T47D (cell line): ENCODE measurements at regions not wholly inside any gene's neighbourhood (a gene's known extent, or its start where the extent isn't known, plus 50 kb on each side); places are given as distances from the start of the nearest gene placed in this dataset.
A peak's percentile ranks its signal among the peaks of the same experiment; 100 is the strongest.

Experiments
- DNase-seq, 2 experiments: peaks; one replicate each; pipeline versions ENCODE4 v3.0.0 to v3.0.0-alpha.2; 2011 to 2012; ENCODE audit warnings: low read depth in 1 of 2, low spot score in 1 of 2
- JUND ChIP-seq: IDR thresholded peaks from 2 replicates; pipeline ENCODE4 v1.6.1; 2012; ENCODE audit warnings: low read depth
- in situ Hi-C: cut with HindIII; loops from 2 replicates; pipeline ENCODE4 v1.10.0; 2016; ENCODE audit warnings: low sequenced_read_pairs, low pct_unique_long_range_greater_than_20kb

- in situ Hi-C loops: no loop called here
- DNase-seq: no peak
- TF ChIP-seq JUND: no peak
Observed at GRCh38 chr2:180370511-180371205, 363.6 kb upstream of the CWC22 start.

GRCh38 chr2:180368881-180369280, 361.8 kb upstream of the CWC22 start:
- TF ChIP-seq JUND: no peak
- in situ Hi-C loops: no loop called here
- DNase-seq: no peak

DNA sequence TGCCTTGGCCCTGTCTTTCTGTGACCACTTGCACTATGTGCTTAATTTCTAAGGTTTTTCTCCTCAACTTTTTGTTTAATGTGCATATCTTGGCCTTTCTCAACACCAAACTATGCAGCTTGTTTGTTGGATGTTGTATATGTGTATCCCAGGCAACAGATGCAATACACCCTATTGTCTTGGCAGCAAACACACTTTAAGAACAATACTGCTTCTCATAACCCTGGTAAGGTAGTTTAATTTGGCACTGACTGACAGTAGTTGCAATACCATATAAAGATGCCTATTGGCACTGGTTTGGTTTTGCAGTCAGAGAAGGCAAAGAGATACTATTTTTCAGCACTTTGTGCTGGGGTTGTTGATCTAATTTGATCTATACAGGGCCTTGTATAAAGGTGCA, 360.7 kb upstream of the CWC22 start:
- peak in 1 of 2 experiments; percentile 26 for DNase-seq
- in situ Hi-C loops: no loop called here
- no peak for TF ChIP-seq JUND

GRCh38 chr2:180366481-180366880, 359.4 kb upstream of the CWC22 start:
- in situ Hi-C loops: no loop called here
- no peak for TF ChIP-seq JUND
- no peak for DNase-seq

DNA sequence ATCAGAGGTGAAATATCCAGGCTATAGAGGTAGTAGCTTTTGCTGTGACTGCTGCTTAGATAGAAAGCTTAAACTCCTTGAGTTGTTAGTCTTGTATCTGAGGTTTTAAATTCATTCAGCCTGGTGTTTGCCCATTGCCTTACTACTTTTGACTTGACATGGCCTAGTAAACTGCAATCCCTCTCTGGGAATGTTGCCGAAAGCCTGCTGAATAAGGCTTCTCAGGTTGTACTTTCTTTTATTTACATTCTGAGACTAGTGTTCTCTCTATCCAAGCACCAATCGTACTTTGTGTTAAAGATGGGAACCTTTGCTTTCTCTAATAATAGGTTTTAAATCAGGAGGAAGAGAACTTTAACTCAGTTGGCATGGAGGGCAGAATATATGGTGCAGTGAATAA, 357.6 kb upstream of the CWC22 start:
- no peak for TF ChIP-seq JUND
- no peak for DNase-seq
- in situ Hi-C loops: no loop called here

GRCh38 chr2:180360283-180360618, 353.2 kb upstream of the CWC22 start:
- TF ChIP-seq JUND: no peak
- in situ Hi-C loops: no loop called here
- DNase-seq: no peak

GRCh38 chr2:180359522-180360282, 352.6 kb upstream of the CWC22 start:
- in situ Hi-C loops: no loop called here
- no peak for TF ChIP-seq JUND
- DNase-seq: peak in 1 of 2 experiments; percentile 52

GRCh38 chr2:180358458-180358857, 351.4 kb upstream of the CWC22 start:
- DNase-seq: no peak
- TF ChIP-seq JUND: no peak
- in situ Hi-C loops: no loop called here

GRCh38 chr2:180356676-180357075, 349.6 kb upstream of the CWC22 start:
- TF ChIP-seq JUND: no peak
- in situ Hi-C loops: no loop called here
- no peak for DNase-seq

GRCh38 chr2:180352620-180353019, 345.5 kb upstream of the CWC22 start:
- in situ Hi-C loops: no loop called here
- no peak for DNase-seq
- TF ChIP-seq JUND: no peak

DNA sequence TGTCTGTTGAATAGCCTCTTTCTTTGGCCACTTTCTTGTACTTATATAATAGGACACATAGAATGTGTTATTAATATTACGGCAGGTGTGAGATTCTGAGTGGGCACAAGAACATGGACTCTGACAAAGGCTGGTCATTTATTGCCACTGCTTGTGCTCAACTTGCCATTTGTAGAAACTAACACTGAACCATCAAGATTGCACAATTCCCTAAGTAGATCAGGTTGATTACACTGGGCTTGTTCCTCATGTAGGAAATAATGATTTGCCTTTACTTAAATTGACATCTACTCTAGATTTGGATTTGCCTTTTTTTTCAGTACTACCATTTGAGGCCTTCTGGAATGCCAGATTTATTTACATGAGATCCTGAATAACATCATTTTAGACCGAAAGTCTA, 342.7 kb upstream of the CWC22 start:
- no peak for TF ChIP-seq JUND
- in situ Hi-C loops: no loop called here
- no peak for DNase-seq

DNA sequence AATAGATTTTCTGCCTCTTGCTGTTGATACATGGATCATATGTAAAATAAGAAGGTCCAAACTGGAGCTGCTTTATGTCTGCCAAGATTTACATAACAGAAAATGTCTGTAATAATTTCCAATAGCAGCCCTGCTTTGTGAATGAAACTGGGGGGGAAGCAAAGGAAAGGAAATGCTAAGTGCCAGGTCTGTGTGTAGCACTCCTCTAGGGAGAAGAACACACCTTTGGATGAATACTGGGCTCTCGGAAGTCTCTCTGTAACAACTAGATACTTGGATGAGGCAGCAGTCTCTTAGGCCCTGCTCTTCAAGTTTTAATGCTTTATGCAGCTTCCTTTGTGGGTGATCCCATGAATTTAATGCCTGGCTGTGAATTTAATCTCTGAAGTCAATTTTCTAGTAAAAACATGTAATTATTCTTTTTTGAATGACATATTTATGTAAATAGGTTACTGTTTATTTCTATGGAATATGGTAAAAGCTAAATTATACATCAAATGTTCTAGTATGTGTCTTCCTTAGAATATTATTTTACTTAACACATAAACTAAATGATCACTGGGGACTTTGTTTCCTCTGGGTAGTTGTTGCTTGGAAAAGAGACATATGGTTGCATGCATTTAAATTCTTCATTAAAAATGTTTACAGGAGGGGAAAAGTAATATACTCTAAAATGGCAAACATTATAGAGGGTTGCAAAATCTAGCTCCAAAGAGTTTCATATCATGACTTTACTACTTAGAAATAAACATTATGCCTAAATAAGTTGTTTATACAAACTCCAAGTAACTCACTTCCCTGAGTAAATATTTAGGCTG, 336.6 kb upstream of the CWC22 start:
- in situ Hi-C loops: no loop called here
- no peak for TF ChIP-seq JUND

DNA sequence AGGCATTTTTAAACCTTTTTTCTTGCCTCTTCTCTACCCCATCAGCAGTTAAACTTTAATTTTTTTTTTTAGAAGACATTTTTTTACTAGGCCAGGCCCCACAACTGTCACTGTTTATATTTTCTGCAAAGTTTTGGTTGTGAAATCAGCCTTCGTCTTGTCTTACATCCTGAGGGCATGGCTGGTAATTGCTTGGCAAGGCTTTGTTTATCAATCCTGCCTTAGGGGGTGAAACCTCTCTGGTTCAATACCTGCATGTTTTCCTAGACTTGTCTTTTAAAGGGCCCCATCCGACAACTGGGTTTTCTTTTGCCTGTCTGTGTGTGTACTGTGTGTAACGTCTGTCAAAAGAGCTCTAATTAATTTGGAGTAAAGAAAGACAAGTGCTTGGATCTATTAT, 330.0 kb upstream of the CWC22 start:
- no peak for TF ChIP-seq JUND
- in situ Hi-C loops: no loop called here
- no peak for DNase-seq

More for the DNA sequence above, 336.6 kb upstream of the CWC22 start:
- DNase-seq: no peak
